22Rv1 (cell line): ENCODE measurements at regions not wholly inside any gene's neighbourhood (a gene's known extent, or its start where the extent isn't known, plus 50 kb on each side); places are given as distances from the start of the nearest gene placed in this dataset.

Source experiments
- CTCF ChIP-seq: fragments of 450-650 bp; IDR thresholded peaks from 2 replicates; pipeline ENCODE4 v1.5.1; 2017; ENCODE audit warnings: mild to moderate bottlenecking
- ZFX ChIP-seq: fragments of 450-650 bp; IDR thresholded peaks from 2 replicates; pipeline ENCODE4 v1.6.1; 2017; ENCODE audit warnings: antibody characterized with exemption, borderline replicate concordance

- TF ChIP-seq CTCF (no peak), ZFX (no peak)
Measured at GRCh38 chr7:156028521-156028920, 216.3 kb upstream of the SHH start.
